Lower leg skin (tissue), 3 donors: ENCODE measurements at regions not wholly inside any gene's neighbourhood (a gene's known extent, or its start where the extent isn't known, plus 50 kb on each side); places are given as distances from the start of the nearest gene placed in this dataset.

Experiments used
- POLR2A ChIP-seq, 2 donors: fragments of 450-650 bp; IDR thresholded peaks; one replicate each; pipeline ENCODE4 v1.6.1; 2016 to 2017; ENCODE audit warnings: antibody characterized with exemption in 2 of 2, mild to moderate bottlenecking in 1 of 2, moderate library complexity in 1 of 2
- TF ChIP-seq, protein P1 (sequence below), 3 donors: fragments of 450-650 bp; IDR thresholded peaks; one replicate each; pipeline ENCODE4 v1.5.1; 2016; ENCODE audit warnings: antibody characterized with exemption in 3 of 3, mild to moderate bottlenecking in 3 of 3, moderate library complexity in 2 of 3

DNA sequence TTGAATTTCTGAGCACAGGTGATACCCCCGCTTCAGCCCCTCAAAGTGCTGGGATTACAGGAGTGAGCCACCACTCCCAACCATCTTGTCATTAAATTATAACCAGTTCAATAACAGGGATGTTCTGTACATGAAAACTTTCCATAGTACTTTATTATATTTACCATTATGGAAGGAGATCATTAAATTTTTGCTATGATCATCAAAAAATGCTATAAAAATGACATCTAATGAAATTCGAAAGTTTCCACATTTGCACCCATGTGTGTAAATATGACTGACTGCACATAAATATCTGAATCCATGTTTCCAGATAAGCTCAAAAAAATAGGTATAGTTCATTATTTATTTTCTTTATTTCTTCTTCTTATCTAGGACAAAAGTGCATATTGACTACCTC is 182.6 kb downstream of the FBXO8 start:
- TF ChIP-seq, protein P1, sequence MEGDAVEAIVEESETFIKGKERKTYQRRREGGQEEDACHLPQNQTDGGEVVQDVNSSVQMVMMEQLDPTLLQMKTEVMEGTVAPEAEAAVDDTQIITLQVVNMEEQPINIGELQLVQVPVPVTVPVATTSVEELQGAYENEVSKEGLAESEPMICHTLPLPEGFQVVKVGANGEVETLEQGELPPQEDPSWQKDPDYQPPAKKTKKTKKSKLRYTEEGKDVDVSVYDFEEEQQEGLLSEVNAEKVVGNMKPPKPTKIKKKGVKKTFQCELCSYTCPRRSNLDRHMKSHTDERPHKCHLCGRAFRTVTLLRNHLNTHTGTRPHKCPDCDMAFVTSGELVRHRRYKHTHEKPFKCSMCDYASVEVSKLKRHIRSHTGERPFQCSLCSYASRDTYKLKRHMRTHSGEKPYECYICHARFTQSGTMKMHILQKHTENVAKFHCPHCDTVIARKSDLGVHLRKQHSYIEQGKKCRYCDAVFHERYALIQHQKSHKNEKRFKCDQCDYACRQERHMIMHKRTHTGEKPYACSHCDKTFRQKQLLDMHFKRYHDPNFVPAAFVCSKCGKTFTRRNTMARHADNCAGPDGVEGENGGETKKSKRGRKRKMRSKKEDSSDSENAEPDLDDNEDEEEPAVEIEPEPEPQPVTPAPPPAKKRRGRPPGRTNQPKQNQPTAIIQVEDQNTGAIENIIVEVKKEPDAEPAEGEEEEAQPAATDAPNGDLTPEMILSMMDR (IDR thresholded peaks at IDR 0.05), result no peak
- TF ChIP-seq POLR2A (IDR thresholded peaks at IDR 0.05), result no peak
